Heart right ventricle (tissue), 16 donors: ENCODE measurements at regions not wholly inside any gene's neighbourhood (a gene's known extent, or its start where the extent isn't known, plus 50 kb on each side); places are given as distances from the start of the nearest gene placed in this dataset.

Experiments
- ATAC-seq, 8 donors: fragments of 200-7000 bp; cut with Tn5 transposase; one replicate each; pipeline ENCODE4 v1.9.1; 2020; ENCODE audit warnings: mild to moderate bottlenecking in 8 of 8, moderate library complexity in 8 of 8, moderate number of reproducible peaks in 1 of 8
- DNase-seq, 2 donors: peaks; one replicate each; pipeline ENCODE4 v3.0.0-alpha.2; 2020
- H3K27ac ChIP-seq, 10 donors: fragments of 200-600 bp; sonication (generic) in 2 of 10; one replicate each; pipeline versions ENCODE4 v1.5.0 to v1.8.0; 2020 to 2022; ENCODE audit warnings: mild to moderate bottlenecking in 3 of 10
- H3K27me3 ChIP-seq, 7 donors: fragments of 200-600 bp; one replicate each; pipeline ENCODE4 v1.8.0; 2021 to 2022; ENCODE audit warnings: mild to moderate bottlenecking in 2 of 7
- H3K36me3 ChIP-seq, 9 donors: fragments of 200-600 bp; sonication (generic) in 1 of 9; one replicate each; pipeline versions ENCODE4 v1.5.0 to v1.8.0; 2020 to 2022; ENCODE audit warnings: mild to moderate bottlenecking in 2 of 9
- H3K4me1 ChIP-seq, 9 donors: fragments of 200-600 bp; sonication (generic) in 1 of 9; one replicate each; pipeline versions ENCODE4 v1.5.0 to v1.8.0; 2020 to 2022; ENCODE audit warnings: mild to moderate bottlenecking in 4 of 9
- H3K4me3 ChIP-seq, 10 donors: fragments of 200-600 bp; sonication (generic) in 2 of 10; one replicate each; pipeline versions ENCODE4 v1.5.0 to v1.8.0; 2020 to 2022; ENCODE audit warnings: mild to moderate bottlenecking in 7 of 10, moderate library complexity in 2 of 10
- H3K9me3 ChIP-seq, 11 donors: fragments of 200-600 bp in 10 of 11; sonication (generic) in 2 of 11; one replicate each; pipeline versions ENCODE4 v1.5.0 to v1.8.0; 2013 to 2022; ENCODE audit warnings: mild to moderate bottlenecking in 2 of 11, control low read depth in 1 of 11, moderate library complexity in 1 of 11
- WGBS, 2 donors: extraction: QIAGEN DNeasy Blood & Tissue Kit; methylation state at CpG; one replicate each; pipeline ENCODE4 v1.1.7; 2013; ENCODE audit warnings: inconsistent platforms in 1 of 2; 5-methylcytosine and 5-hydroxymethylcytosine counted together
- intact Hi-C, 10 donors: fragments of 100-400 bp; cut with DNase I; formaldehyde crosslinking; loops; one replicate each; pipeline versions ENCODE4 v1.11.1 to v1.14.2; 2022
- TF ChIP-seq, protein P1 (sequence below), 9 donors: fragments of 200-600 bp; sonication (generic) in 2 of 9; IDR thresholded peaks; one replicate each; pipeline versions ENCODE4 v1.5.0 to v1.8.0; 2021 to 2022; ENCODE audit warnings: antibody characterized with exemption in 9 of 9, mild to moderate bottlenecking in 5 of 9, moderate library complexity in 1 of 9
- donor health status: Arrhythmogenic right ventricular cardiomyopathy.
- donor health status: ischemic (EF 13 %, LVEDD 7.1; RV severe dilation, severe dysfunction).
- donor health status: healthy with polysubstance abuse.
- donor health status: DM: no; HTN: yes; CAD: no.
- donor health status: DM: no; HTN: no; CAD: no.
- donor health status: ischemic (EF 25% LVEDD 6.9; RV normal size, moderate dysfunction).
- donor health status: ischemic (EF 25% LVEDD 5.7; RV mildly dilated, moderate dysfunction).
- donor health status: healthy.
- donor health status: DM: yes; HTN: yes; CAD: no.
- donor health status: Ischemic cardiomyopathy.
- donor health status: ischemic (EF 35%, LVEDD 5.7; RV mildly dilated, moderate dysfunction).
- donor health status: nonischemic (EF 11% LVEDD 7.7; RV severe dilation, severe dysfunction).
- donor health status: DM: yes; HTN: yes; CAD: no.
- donor health status: PGD.
- donor health status: ischemic (EF 29% LVEDD 5.4; RV normal size, mild dysfunction).
- donor health status: nonischemic (EF 23%, LVEDD 6.1; RV moderate dilation, normal function).

DNA sequence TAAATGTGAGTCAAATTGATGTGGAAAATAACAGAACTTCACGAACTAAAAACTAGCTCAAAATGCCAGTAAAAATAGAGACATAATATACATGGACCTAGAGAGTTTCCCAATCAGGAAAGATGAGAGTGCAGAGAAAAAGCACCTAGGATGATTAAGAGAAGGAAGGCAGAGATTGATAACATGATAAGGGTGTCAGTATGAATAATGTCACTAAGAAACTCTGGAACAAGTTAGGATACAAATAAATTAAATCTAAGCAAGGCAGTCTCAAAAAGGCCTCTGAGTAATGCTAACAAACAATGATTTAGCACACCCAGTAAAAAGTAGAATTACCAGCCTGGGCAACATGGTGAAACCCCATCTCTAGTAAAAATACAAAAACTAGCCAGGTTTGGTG, 304.7 kb upstream of the DPPA4 start:
- no peaks in the 10 kb centered on the region for H3K4me1 ChIP-seq
- intact Hi-C loops, result no loop called here
- no peaks in the 10 kb centered on the region for H3K36me3 ChIP-seq
- no peak overlapping the region for H3K4me3 ChIP-seq
- WGBS, 2 donors, result 72 to 81% methylated on average over 1 of the region's 1 CpG
- TF ChIP-seq, protein P1, sequence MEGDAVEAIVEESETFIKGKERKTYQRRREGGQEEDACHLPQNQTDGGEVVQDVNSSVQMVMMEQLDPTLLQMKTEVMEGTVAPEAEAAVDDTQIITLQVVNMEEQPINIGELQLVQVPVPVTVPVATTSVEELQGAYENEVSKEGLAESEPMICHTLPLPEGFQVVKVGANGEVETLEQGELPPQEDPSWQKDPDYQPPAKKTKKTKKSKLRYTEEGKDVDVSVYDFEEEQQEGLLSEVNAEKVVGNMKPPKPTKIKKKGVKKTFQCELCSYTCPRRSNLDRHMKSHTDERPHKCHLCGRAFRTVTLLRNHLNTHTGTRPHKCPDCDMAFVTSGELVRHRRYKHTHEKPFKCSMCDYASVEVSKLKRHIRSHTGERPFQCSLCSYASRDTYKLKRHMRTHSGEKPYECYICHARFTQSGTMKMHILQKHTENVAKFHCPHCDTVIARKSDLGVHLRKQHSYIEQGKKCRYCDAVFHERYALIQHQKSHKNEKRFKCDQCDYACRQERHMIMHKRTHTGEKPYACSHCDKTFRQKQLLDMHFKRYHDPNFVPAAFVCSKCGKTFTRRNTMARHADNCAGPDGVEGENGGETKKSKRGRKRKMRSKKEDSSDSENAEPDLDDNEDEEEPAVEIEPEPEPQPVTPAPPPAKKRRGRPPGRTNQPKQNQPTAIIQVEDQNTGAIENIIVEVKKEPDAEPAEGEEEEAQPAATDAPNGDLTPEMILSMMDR (IDR thresholded peaks at IDR 0.05), result no peak
- DNase-seq (no peak), ATAC-seq (no peak)
- peaks cover 0 to 4% (median 0%) of the 10 kb centered on the region in 11 donors for H3K9me3 ChIP-seq
- no peaks in the 10 kb centered on the region for H3K27me3 ChIP-seq
- no peak overlapping the region for H3K27ac ChIP-seq

DNA sequence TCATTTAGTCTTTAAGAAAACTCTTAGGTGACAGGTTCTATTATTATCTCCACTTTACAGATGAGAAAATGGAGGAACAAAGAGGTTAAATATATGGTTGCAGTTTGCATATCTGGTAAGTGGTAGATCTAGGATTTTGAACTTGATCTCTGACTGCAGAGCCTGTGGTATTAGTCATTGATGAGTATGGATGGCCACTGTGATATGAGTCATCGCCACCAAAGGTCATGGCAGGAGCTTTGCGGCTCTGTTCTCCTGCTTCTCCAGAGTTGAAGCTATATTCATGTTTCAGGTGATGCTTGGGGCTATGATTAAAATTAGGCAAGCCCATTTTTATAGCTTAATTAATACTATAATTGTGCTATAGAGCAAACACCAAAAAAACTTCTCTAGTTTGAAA, 306.2 kb upstream of the DPPA4 start:
- 69 to 71% methylated on average over 2 of the region's 2 CpGs for WGBS, 2 donors
- Histone ChIP-seq H3K27me3 (no peaks in the 10 kb centered on the region), H3K9me3 (no peaks in the 10 kb centered on the region), H3K27ac (no peak overlapping the region), H3K4me3 (no peak overlapping the region), H3K36me3 (no peaks in the 10 kb centered on the region), H3K4me1 (no peaks in the 10 kb centered on the region)
- no peak for ATAC-seq
- no peak for DNase-seq
- TF ChIP-seq, protein P1 (IDR thresholded peaks at IDR 0.05), result no peak
- intact Hi-C loops, result no loop called here

DNA sequence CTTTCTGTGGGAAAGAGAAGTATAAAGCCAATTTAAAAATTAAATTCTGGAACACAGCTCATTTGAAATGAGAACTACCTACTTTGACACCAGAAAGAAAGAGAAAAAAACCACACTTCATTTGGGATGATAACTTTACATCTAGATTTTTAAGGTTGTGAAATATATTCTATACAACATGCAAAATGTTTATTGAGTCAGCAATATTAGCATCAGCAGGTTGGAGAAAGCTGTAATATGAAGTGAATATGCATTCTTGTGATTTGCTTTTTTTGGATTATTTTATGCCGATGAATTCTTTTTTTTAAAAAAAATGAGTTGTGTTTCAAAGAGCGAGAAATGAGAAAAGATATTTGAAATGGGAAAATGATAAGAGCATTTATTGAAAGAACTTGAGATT, 307.0 kb upstream of the DPPA4 start:
- ATAC-seq (no peak), DNase-seq (no peak)
- no peaks in the 10 kb centered on the region for H3K4me1 ChIP-seq
- WGBS, 2 donors, result 89 to 92% methylated on average over 2 of the region's 2 CpGs
- intact Hi-C loops, result no loop called here
- H3K9me3 ChIP-seq, result no peaks in the 10 kb centered on the region
- TF ChIP-seq, protein P1 (IDR thresholded peaks at IDR 0.05), result no peak
- no peak overlapping the region for H3K27ac ChIP-seq
- no peaks in the 10 kb centered on the region for H3K27me3 ChIP-seq
- no peaks in the 10 kb centered on the region for H3K36me3 ChIP-seq
- H3K4me3 ChIP-seq, result no peak overlapping the region

DNA sequence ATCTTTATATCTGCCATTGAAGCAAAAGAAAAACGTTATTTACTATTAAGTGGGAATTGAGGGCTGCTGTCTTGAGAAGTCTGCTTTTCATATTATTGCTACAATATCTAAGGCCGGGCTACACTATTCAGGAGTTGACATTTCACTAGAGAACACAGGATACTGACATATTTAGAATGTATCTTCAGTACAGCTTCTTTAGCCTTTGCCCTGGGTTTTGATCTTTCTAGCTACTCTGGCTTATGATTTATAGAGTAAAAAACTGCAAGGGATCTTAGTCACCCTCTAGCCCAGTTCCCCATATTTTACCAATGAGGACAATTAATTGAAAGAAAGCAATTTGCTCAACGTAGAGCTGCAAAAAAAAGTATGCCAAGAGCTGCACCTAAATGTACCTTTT, 307.4 kb upstream of the DPPA4 start:
- TF ChIP-seq, protein P1 (IDR thresholded peaks at IDR 0.05), result no peak
- H3K4me3 ChIP-seq, result no peak overlapping the region
- DNase-seq (no peak), ATAC-seq (no peak)
- H3K36me3 ChIP-seq, result no peaks in the 10 kb centered on the region
- intact Hi-C loops, result no loop called here
- 51 to 72% methylated on average over 3 of the region's 3 CpGs for WGBS, 2 donors
- no peak overlapping the region for H3K27ac ChIP-seq
- H3K4me1 ChIP-seq, result no peaks in the 10 kb centered on the region
- no peaks in the 10 kb centered on the region for H3K27me3 ChIP-seq
- no peaks in the 10 kb centered on the region for H3K9me3 ChIP-seq

DNA sequence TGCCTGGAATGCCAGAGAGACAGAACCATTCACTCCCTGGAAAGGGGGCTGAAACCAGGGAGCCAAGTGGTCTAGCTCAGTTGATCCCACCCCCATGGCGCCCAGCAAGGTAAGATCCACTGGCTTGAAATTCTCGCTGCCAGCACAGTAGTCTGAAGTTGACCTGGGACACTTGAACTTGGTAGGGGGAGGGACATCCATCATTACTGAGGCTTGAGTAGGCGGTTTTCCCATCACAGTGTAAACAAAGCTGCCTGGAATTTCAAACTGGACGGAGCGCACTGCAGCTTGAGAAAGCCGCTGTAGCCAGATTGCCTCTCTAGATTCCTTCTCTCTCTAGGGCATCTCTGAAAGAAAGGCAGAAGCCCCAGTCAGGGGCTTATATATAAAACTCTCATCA, 310.7 kb upstream of the DPPA4 start:
- TF ChIP-seq, protein P1 (IDR thresholded peaks at IDR 0.05), result no peak
- intact Hi-C loops, result no loop called here
- H3K4me3 ChIP-seq, result no peak overlapping the region
- 81 to 87% methylated on average over 6 of the region's 6 CpGs for WGBS, 2 donors
- no peaks in the 10 kb centered on the region for H3K36me3 ChIP-seq
- DNase-seq, result no peak
- no peaks in the 10 kb centered on the region for H3K27me3 ChIP-seq
- no peak overlapping the region for H3K27ac ChIP-seq
- peaks cover 0 to 27% (median 7%) of the 10 kb centered on the region in 11 donors for H3K9me3 ChIP-seq
- no peaks in the 10 kb centered on the region for H3K4me1 ChIP-seq
- ATAC-seq, result no peak
